Thyroid gland (tissue), 4 donors: ENCODE measurements at regions not wholly inside any gene's neighbourhood (a gene's known extent, or its start where the extent isn't known, plus 50 kb on each side); places are given as distances from the start of the nearest gene placed in this dataset.

ENCODE experiments used
- CTCF ChIP-seq, 6 experiments: fragments of 200-600 bp in 3 of 6; fragments of 450-650 bp in 3 of 6; sonication (generic) in 3 of 6; IDR thresholded peaks; one replicate each; pipeline ENCODE4 v1.5.1; 2016 to 2019; ENCODE audit warnings: antibody characterized with exemption in 6 of 6, mild to moderate bottlenecking in 2 of 6, inconsistent platforms in 1 of 6, moderate library complexity in 1 of 6
- POLR2A ChIP-seq, 2 donors: fragments of 450-650 bp; IDR thresholded peaks; one replicate each; pipeline ENCODE4 v1.6.1; 2017; ENCODE audit warnings: antibody characterized with exemption in 2 of 2, mild to moderate bottlenecking in 2 of 2, moderate library complexity in 1 of 2

GRCh38 chr2:64831134-64831976 lies 157.8 kb upstream of the SLC1A4 start:
- peak; percentile 49 to 87 (median 63) for TF ChIP-seq CTCF (IDR thresholded peaks at IDR 0.05)
- no peak for TF ChIP-seq POLR2A (IDR thresholded peaks at IDR 0.05)
